CD4-positive, alpha-beta T cell treated with Interleukin-12 subunit alpha and Interleukin-12 subunit beta, for 1 hour (primary cell): ENCODE measurements at regions not wholly inside any gene's neighbourhood (a gene's known extent, or its start where the extent isn't known, plus 50 kb on each side); places are given as distances from the start of the nearest gene placed in this dataset.
"Not testable (repeated sequence)": the region's sequence is repeated elsewhere in the genome, so short reads cannot be mapped to it uniquely, and the experiment has no call there.

Experiments used
- DNase-seq: peaks from one replicate; pipeline ENCODE4 v3.0.0-alpha.2; 2020

- no peak for DNase-seq
Measured at GRCh38 chr6:104486035-104486434, 373.7 kb downstream of the HACE1 start.

GRCh38 chr6:104484626-104485025, 375.1 kb downstream of the HACE1 start:
- no peak for DNase-seq

GRCh38 chr6:104484191-104484590, 375.5 kb downstream of the HACE1 start:
- DNase-seq = no peak

DNA sequence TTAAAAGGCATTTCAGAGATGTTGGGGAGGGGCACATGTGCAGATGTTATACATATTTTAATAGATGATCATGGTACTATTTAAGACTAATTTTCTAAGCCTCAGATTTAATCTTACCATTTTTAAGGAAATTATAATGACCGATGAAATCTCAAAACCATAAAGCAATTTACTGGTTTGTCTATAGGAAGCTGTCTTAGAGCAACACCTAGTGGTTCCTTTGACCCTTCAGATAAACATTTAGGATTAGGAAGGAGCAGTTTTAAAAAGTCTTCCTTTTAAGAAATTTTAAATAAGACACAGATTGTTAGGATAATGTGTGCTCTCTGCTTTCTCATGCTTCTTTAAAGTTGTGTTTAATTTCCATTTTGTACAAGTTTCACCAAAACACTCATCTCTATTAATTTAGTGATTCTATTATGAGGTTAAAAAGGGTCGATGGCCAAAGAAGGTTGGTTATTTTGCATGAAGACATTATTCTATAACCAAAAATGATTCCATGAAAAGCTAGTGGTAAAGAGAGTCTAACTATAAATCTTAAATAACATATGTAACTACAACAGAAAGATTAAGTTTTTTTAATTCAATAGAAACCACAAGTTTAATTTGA, 376.4 kb downstream of the HACE1 start:
- no peak for DNase-seq

DNA sequence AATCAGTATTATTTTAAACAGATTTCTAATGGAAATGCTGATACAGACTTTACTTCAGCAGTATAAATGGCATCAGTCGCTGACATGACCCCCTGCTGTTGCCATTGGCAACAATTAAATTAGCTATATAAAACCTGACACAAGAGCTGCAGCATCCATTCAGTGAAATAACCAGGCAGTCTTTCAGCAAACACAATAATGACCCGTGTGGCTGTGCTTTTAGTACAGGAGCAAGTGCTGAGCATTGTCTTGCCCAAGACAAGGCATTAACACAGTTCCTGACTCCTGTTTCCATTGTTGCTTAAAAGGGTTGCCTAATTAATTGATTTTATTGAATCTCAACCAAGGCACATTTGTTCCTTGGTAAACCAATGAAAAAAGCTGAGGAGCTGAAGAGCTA, 382.1 kb downstream of the HACE1 start:
- no peak for DNase-seq

- DNase-seq = no peak
Measured at GRCh38 chr6:104473021-104473429, 386.7 kb downstream of the HACE1 start.

DNA sequence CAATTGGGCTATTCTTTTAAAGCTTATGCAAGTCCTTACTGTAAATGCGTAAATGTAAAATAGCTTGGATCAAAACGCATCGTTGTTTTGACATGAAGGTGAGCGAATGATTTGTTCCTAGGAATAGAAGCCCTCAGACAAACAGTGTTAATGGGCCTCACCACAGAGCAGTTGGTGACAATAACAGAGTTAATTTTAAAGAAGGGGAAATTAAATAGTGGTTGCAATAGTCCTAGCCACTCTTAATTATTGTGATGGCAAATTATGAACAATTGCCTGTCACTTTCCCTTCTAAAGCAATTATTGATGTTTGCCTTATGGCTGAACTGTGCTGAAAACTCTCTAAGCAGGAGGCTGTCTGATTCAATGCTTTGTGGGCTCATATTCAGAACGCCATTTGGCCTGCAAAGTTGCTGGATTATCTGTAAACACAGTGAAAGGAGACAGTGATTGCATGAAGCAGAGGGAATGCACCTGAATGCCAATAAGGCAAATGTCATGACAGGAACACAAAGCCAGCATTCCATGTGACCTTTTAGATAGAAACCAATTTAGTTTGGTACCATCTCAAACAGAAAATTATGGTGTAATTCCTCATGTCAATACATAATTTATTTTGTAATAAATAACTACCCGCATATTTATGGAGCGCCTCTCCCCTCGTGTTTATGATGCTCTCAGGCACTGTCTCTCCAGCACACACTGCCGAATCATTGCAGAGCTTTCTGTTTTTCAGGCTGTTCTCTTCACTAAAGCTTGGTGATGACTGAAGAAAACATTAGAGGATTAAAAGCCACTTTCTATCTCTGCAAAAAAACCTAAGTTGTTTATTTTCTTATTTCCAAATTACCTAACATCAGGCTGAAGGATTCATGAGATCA, 387.5 kb downstream of the HACE1 start:
- no peak for DNase-seq

DNA sequence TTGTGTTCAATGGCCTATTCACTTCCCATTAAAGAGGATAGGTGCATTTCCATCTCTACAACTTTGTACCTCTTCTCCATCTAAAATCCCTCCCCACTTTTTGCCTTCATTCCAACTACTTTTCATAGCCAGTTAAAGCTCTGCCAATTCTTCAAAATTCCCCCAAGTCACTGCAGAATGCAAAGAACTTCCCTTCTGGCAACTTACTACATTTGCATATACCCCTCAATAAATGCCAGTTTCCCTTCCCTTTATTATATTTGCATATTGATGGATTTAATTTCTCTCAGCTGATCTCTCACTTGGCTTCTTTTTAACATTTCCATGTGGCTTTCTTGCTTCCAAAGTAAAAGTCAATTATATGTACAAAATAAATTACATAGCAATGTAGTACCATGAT, 393.4 kb downstream of the HACE1 start:
- DNase-seq = no peak

- no peak for DNase-seq
Measured at GRCh38 chr6:104462811-104463599, 396.7 kb downstream of the HACE1 start.

- no peak for DNase-seq
Measured at GRCh38 chr6:104460738-104461483, 398.8 kb downstream of the HACE1 start.

- no peak for DNase-seq
Measured at GRCh38 chr6:104459543-104459942, 400.2 kb downstream of the HACE1 start.

DNA sequence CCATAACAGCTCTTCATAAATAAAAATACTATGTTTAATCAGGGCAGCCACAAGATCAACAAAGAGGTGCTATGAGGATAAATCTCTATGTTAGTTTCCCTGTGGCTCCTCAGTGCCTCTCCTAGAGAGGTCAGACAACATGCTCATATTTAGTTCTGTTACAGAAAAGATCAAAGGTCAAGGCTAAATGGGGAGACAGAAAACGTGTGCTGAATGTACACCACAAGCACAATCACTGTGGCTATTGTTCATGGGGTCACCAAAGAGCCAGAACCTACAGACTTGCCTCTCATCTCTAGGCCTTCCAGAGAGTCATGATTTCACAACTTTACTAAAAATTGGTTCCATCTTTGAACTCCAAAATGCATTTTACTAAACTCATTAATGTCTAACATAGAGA, 409.8 kb downstream of the HACE1 start:
- no peak for DNase-seq

DNA sequence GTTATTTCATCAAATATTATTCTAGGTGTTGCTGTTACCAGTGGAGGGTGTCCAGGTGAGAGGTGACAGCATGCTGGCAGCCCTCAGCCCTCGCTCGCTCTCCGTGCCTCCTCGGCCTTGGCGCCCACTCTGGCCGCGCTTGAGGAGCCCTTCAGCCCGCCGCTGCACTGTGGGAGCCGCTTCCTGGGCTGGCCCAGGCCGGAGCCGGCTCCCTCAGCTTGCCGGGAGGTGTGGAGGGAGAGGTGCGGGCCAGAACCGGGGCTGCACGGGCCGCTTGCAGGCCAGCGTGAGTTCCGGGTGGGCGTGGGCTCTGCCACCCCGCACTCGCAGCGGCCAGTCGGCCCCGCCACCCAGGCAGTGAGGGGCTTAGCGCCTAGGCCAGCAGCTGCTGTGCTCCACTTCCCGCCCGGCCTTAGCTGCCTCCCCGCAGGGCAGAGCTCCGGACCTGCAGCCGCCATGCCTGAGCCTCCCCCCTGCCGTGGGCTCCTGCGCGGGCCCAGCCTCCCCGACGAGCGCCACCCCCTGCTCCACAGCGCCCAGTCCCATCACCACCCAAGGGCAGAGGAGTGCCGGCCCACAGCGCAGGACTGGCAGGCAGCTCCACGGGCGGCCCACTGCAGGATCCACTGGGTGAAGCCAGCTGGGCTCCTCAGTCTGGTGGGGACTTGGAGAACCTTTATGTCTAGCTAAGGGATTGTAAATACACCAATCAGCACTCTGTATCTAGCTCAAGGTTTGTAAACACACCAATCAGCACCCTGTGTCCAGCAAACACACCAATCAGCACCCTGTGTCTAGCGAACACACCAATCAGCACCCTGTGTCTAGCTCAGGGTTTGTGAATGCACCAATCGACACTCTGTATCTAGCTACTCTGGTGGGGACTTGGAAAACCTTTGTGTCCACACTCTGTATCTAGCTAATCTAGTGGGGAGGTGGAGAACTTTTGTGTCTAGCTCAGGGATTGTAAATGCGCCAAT, 413.3 kb downstream of the HACE1 start:
- DNase-seq = not testable (repeated sequence)

- DNase-seq = no peak
Measured at GRCh38 chr6:104434519-104434918, 425.2 kb downstream of the HACE1 start.

DNA sequence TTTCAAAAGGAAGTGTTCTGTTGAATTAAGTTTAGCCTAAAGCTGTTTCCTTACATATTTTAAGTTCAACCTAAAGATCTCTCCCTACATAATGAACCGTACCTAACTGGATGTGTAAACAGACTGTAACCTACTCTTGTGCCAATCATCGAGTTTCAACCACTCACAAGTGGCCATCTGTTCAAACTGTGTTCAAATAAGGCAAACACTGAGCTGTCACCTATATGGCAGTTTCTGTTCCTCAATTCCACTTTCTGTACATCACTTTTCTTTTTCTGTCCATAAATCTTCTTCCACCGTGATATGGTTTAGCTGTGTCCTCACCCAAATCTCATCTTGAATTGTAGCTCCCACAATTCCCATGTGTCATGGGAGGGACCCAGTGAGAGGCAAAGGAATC, 428.6 kb downstream of the HACE1 start:
- DNase-seq = no peak

- no peak for DNase-seq
Measured at GRCh38 chr6:104428184-104428583, 431.5 kb downstream of the HACE1 start.

DNA sequence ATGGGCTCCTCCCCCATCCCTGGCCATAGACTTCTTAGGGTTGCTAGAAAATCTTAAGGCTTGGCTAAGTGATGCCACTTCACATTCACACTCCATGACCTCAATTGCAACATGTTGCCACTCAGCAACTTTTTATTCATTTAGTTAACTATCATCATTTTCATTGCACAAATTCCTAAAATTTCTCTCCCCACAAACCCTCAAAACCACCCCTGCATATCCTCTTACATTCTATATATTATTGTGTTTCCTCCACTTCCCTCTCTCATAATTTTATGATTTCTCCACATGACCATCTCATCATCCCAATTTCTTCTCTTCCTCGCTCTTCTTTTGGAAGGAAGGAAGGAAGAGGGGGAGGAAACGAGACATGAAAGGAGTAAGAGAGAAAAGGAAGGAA, 436.0 kb downstream of the HACE1 start:
- DNase-seq = no peak

GRCh38 chr6:104421650-104422049, 438.1 kb downstream of the HACE1 start:
- no peak for DNase-seq

DNA sequence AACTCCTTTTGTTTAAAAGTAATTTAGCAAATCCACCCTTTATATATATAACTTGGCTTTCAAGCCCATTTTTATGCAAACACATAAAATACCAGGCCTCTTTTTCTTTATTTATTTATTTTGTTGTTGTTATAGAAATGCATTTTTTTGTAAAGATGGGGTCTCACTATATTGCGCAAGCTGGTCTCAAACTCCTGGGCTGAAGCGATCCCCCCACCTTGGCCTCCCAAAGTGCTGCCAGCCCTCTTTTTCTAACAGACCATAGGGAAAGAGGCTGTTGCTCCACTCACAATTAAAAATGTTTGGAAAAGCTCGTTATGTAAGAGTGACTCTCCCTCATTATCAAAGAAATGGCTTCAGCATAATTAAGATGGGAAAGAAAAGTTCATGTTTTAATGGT, 440.9 kb downstream of the HACE1 start:
- DNase-seq = no peak

DNA sequence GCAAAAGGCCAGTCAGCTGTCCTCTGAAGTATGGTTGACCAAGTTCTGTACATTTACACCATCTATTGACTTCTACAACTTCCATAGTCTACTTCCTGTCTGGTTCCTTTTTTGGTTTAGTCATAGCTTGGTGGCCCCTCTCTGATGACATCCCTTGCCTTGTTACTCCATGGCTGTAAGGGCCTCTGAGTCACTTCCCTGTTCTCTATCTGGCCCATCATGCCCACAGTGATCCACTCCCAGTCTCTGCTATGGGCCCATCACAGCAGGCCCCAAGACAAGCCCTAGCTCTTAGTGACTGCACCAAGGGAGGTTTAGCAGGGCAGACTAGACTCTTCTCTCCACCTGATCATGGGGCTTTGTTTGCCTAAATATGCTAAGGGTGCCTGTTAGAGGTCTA, 441.6 kb downstream of the HACE1 start:
- DNase-seq = no peak

DNA sequence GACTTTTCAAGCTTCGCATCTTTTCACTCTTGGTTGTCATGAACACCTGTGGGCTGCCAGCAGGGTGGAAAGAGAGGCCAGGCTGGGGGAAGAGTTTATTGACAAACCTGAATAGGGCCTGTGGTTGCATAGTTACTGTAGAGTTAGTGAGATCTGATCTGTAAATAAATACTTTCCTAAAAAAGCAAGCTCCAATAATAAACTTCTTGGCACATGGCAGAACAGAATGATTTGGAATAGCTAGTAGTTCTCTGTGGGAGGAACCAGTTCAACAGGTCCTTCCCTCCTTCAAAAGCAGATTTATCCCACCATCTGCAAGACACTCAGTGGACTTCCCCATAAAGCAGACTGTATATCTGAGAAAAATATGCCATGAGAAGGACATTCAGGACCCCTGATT, 445.0 kb downstream of the HACE1 start:
- DNase-seq = no peak

DNA sequence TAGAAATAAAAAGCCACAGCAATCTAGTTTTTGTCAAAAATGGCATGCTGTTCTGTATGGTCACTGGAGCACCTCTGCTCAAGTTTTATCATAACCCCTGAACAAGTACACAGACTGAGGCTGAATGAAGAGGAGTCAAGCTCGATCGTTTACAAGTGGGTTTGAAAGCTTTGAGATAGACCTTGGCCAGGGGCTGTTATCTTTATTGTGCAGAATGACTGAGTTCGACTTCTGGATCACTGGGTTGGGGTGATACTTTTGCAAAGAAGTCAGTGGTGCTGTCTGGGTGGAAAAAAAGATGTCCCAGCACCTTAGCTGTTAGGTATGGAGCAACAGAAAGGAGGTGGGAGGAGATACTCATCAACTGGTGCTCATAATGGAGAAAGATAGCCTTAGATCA, 446.0 kb downstream of the HACE1 start:
- DNase-seq = no peak
